MM.1S (cell line): ENCODE measurements at regions not wholly inside any gene's neighbourhood (a gene's known extent, or its start where the extent isn't known, plus 50 kb on each side); places are given as distances from the start of the nearest gene placed in this dataset.

Experiments
- EZH2 ChIP-seq: fragments of 300-600 bp; sonication (generic); optimal IDR thresholded peaks from 2 replicates; pipeline ENCODE3; 2017; ENCODE audit warnings: low read depth, mild to moderate bottlenecking, antibody characterized with exemption, low read length, mixed read lengths
- EZH2phosphoT487 ChIP-seq: fragments of 300-600 bp; sonication (generic); IDR thresholded peaks from 2 replicates; pipeline ENCODE4 v1.6.1; 2018; ENCODE audit warnings: antibody characterized with exemption, low read length
- TF ChIP-seq, protein P1 (sequence below): fragments of 300-600 bp; sonication (generic); IDR thresholded peaks from 2 replicates; pipeline ENCODE4 v1.5.1; 2016; ENCODE audit warnings: antibody characterized with exemption, low read length, mixed read lengths

DNA sequence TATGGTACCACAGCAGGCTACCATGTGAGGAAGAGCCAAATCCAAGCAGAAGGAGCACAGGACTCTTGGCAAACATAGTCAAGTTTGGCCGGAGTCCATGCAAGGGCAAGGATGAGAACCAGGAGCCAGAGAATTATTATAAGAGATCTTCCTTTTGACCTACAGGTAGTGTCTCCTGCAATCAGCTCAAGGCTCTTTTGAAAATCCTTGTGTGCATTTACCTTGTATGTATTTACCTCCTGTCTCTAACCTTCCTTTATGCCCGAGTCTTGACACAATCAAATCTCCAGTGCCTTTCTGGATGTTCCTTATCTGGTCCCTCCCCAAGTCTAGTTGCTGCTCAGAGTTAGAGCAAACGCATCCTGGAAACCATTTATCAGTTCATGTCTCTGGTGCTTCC, 855.0 kb upstream of the CELF4 start:
- TF ChIP-seq, protein P1, sequence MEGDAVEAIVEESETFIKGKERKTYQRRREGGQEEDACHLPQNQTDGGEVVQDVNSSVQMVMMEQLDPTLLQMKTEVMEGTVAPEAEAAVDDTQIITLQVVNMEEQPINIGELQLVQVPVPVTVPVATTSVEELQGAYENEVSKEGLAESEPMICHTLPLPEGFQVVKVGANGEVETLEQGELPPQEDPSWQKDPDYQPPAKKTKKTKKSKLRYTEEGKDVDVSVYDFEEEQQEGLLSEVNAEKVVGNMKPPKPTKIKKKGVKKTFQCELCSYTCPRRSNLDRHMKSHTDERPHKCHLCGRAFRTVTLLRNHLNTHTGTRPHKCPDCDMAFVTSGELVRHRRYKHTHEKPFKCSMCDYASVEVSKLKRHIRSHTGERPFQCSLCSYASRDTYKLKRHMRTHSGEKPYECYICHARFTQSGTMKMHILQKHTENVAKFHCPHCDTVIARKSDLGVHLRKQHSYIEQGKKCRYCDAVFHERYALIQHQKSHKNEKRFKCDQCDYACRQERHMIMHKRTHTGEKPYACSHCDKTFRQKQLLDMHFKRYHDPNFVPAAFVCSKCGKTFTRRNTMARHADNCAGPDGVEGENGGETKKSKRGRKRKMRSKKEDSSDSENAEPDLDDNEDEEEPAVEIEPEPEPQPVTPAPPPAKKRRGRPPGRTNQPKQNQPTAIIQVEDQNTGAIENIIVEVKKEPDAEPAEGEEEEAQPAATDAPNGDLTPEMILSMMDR: no peak
- TF ChIP-seq EZH2 (no peak), EZH2phosphoT487 (no peak)
